HT1080 (cell line): ENCODE measurements at regions not wholly inside any gene's neighbourhood (a gene's known extent, or its start where the extent isn't known, plus 50 kb on each side); places are given as distances from the start of the nearest gene placed in this dataset.
A peak's percentile ranks its signal among the peaks of the same experiment; 100 is the strongest.
"Not testable (repeated sequence)": the region's sequence is repeated elsewhere in the genome, so short reads cannot be mapped to it uniquely, and the experiment has no call there.

ENCODE experiments used
- DNase-seq: peaks from one replicate; pipeline ENCODE4 v3.0.0-alpha.2; 2015; ENCODE audit warnings: low read depth

DNA sequence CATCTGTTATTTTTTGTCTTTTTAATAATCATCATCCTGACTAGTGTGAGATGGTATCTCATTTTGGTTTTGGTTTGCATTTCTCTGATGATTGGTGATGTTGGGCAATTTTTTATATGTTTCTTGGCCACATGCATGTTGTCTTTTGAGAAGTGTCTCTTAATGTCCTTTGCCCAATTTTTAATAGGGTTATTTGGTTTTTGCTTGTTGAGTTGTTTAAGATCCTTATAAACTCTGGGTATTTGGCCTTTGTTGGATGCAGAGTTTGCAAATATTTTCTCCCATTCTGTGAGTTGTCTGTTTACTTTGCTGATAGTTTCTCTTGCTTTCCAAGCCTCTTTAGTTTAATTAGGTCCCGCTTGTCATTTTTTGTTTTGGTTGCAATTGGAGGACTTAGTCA is 152.1 kb upstream of the MED14 start:
- no peak for DNase-seq

DNA sequence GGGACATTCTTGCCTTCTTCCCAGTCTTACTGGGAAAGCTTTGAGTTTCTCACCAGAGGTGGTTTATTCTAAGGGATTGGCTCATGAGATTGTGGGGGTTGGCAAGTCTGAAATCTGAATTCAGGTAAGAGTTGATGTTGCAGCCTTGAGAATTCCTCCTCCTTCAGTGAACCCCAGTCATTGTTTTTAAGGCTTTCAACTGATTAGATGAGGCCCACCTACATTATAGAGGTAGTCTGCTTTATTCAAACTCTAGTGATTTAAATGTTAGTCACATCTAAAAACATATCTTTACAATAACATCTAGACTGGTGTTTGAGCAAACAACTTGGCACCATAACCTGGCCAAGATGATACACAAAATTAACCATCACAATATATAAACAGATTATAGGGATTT is 156.5 kb upstream of the MED14 start:
- no peak for DNase-seq

DNA sequence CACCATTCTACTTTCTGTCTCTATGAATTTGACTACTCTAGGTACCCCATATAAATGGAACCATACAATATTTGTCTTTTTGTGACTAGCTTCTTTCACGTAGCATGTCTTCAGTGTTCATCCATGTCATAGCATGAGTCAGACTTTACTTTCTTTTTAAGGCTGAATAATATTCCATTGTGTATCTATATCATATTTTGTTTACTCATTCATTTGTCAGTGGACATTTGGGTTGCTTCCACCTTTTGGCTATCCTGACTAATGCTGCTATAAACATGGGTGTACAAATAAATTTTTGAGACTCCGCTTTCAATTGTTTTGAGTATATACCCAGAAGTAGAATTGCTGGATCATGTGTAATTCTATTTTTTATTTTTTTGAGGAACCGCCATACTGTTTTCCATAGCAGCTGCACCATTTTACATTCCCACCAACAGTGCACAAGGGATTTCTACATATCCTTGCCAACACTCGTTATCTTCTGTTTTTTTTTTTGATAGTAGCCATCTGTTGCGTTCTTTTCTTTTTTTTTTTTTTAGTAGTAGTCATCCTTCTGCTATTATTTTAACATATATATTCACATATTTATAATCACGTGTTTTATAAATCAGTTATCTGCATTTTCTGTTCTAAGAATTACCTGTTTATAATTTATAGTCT is 158.0 kb upstream of the MED14 start:
- no peak for DNase-seq

DNA sequence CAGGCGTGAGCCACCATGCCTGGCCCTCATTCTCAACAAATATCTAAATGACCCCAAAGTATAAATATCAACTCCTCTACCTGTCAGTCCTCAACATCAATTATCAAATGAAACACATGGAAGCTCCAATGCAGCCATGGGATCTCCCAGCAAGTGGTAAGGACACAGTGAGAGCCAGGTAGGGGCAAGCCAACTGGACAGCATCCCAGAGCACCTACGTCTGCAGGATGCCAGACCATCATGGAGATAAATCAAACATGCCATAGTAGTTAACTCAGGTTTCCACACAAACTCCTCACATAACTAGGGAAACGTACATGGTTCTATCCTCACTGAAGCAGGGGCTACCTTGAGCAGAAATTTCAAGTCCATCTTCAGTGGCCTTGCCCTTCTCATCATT is 159.9 kb upstream of the MED14 start:
- no peak for DNase-seq

DNA sequence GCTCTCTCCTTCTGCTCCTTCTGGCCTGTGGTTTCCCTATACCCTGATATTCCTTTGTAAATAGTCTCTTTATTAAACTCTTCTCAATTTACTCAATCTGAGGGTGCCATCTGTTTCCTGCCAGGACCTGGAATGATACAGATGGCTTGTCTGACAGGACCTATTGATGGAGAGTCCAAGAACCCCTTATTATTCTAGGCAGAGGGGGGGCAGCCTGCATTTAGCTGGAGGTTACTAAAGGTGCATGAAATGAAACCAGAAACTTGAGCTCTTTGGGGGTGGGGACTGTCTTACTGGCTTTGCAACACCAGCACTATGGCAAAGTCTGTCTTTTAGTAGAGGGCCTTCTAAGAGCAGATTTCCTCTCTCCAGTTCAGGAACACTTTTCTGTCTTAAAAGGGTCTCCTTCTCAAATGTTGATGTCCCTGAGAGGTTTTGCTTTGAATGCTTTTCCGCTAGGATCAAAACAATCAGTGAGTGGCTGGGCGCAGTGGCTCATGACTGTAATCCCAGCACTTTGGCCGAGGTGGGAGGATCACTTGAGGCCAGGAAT is 162.5 kb upstream of the MED14 start:
- no peak for DNase-seq

DNA sequence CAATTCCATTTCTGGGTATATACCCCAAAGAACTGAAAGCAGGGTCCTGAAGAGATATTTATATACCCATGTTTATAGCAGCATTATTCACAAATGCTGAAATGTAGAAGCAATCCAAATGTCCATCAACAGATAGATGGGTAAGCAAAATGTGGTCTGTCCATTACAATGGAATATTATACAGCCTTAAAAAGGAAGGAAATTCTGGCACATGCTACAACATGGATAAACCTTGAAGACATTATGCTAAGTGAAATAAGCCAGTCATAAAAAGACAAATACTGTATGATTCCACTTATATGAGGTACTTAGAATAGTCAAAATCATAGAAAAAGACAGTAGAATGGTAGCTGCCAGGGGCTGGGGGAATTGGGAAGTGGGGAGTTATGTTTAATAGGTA is 169.4 kb upstream of the MED14 start:
- DNase-seq, result not testable (repeated sequence)

DNA sequence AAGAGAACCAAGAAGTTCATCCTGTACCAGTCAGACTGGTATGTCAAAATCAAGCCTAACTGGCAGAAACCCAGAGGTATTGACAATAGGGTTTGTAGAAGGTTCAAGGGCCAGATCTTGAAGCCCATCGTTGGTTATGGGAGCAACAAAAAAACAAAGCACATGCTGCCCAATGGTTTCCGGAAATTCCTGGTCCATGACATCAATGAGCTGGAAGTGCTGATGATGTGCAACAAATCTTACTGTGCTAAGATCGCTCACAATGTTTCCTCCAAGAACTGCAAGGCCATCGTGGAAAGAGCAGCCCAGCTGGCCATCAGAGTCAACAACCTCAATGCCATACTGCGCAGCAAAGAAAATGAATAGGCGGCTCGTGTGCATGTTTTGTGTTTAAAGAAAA is 172.7 kb upstream of the MED14 start:
- DNase-seq, result peak; percentile 70

DNA sequence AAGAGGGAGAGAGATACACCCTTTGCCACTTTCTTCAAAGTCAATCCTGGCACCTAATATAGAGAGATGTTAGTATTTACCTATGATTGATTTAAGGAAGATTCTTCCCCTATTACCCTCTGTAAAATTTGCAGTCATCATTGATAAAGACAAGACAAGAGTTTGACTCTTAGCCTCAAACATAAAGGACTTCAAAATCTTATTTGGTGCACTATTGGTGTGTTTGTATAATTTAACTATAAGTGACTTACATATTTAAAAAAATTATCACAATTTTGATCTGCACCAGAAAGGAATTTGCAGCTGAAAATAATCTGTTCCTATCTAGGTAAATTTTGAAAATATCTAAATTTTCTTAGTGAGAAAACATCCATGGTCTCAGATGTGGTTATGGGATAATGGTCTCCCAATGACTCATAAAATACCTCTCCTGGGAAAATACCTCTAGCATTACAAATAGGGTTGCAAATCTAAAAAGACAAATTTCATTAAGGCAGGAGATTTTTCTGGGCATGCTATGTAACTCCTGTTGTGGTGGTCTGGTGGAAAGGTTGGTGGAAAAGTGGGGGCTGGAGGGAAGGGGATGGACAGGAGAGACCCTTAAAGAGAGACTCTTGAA is 173.6 kb upstream of the MED14 start:
- peak; percentile 80 for DNase-seq

DNA sequence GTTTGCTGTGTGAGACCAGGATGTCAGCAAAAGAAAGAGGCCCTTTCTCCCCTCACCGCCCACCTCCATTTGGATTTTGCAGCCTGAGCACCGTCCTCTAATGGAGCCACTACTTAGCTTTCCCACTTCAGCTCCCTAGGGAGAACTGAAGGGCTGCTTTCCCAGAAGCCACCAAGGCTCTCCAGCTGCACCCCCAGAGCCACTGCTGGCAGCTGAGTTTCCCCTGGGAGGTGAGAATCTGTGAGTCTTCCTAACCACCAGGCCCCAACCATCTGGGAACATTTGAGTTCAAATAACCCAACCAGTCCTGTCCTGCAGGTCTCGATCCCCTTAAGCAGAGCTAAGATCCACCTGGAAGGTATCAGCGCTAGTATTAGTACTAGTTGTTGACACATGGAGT is 173.1 kb upstream of the USP9X start:
- DNase-seq, result no peak

DNA sequence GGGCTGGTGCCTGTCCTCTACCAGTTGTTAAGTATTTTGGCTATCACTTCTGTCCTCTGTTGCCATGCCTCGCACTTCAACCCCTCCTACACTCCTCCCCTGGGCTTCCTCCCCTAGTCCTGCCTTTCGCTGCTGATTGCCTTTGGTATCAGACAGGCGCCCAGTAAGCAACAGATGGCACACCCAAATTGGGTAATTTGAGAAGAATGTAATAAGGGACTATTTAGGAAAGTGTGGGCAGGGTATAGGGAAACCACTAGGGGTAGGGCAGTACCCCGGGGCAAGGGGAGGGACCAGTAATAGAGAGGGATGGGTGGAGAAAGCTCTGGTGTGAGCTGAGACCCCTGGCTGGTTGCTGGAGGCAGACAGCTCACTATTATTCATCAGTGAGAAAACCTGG is 172.7 kb upstream of the USP9X start:
- no peak for DNase-seq

DNA sequence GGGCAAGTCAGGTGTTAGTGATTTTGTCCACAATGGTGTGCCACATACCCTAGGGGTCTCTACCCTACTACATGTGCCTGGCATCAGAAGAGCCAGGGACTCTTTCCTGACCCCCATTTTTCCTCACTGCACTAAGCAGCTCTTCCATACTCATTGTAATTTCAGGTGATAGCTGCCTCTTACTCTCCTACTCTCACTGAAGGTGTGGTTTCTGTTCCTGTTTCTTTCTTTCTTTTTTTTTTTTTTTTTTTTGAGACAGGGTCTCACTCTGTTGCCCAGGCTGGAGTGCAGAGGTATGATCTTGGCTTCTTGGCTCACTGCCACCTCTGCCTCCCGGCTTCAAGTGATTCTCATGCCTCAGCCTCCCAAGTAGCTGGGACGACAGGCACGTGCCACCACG is 164.9 kb upstream of the USP9X start:
- no peak for DNase-seq

DNA sequence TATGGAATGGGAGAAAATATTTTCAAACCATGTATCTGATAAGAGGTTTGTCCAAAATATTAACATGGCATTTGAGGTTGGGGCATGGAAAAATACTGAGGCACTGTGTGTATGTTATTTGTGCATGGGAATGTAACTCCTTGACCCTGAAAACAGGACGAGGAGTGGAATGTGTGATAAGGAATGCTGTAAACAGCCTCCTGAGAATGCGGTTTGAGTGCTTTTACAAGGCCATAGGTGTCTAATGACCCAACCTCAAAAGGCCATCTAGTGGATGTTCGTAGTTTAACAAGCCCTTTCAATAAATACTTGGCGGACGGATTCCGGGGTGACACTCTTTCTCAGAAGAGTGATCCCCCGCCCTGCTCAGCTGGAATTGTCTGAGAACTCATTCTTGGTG is 162.9 kb upstream of the USP9X start:
- peak; percentile 70 for DNase-seq

DNA sequence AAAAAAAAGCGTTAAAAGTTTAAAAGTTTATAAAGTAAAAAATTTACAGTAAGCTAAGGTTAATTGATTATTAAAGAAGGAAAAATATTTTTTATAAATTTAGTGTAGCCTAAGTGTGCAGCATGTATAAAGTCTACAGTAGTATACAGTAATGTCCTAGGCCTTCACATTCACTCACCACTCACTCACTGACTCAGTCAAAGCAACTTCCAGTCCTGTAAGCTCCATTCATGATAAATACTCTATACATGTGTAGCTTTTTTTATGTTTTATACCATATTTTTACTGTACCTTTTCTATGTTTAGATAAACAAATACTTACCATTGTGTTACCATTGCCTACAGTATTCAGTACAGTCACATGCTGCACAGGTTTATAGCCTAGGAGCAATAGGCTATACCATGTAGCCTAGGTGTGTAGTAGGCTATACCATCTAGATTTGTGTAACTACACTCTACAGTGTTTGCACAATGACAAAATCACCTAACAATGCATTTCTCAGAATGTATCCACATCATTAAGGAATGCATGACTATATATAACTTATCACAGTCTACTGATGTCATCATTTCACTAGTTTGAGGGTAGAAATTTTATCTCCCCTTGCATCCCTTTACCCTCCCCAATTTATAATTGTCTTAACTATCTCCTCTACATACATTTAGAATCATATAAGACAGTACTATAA is 158.4 kb upstream of the USP9X start:
- peak; percentile 38 for DNase-seq

DNA sequence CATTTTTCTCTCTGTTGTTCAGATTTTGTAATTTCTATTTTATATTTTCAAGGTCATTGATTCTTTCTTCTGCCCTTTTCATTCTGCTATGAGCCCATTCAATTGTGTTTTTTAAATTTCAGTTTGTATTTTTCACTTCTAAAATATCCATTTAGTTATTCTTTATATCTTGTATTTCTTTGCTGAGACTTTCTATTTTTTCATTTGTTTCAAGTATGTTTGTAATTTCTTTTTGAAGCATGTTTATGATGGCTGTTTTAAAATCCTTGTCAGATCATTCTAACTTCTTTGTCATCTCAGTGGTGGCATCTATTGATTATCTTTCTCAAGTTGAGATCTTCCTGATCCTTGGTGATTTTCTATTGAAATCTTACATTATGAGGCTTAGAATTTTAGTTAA is 157.2 kb upstream of the USP9X start:
- DNase-seq, result no peak

DNA sequence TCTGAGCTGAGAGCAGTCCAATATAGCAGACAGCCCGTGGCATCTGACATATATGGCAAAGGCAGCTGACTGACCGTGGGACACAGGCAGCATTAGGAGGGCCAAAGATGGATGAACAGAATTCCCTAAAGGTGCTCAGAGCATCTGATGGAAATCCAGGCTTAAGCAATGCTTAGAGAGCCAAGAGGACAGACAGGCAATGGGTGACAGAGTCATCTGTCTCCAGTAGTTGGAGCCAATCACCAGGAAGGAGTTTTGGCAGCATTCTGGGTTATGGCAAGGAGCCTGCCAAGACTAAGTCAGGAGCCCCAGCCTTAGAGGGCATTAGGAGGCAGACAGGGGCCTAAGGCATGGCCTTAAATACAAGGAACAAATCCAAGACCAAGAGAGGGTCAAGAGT is 153.3 kb upstream of the USP9X start:
- DNase-seq, result no peak

DNA sequence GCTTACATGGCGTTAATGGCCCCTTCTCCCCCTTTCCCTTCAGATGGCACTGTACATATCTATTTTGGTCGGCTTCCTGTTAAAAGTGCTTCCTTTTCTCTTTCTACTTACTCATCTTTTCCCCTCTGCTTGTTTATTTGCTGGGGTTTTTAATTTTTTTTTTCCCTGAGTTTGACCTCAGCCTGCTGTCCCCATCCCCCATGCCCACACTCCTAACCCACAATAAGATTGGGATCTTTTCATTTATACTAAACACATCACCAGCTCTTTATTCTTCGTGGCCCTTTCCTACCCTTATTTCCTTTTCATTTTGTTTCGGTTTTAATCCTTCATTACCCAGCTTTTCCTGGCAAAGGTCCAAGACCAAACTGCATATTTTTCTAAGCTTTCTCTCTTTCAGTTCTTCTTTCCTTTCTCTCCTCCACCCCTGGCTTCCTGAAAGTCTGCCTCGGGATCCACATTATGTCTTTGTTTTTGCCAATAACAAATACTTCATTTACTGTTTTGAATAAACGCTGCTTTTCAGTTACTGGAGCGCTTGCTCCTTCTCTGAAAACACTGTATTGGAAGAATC is 152.0 kb upstream of the USP9X start:
- DNase-seq, result peak; percentile 21

DNA sequence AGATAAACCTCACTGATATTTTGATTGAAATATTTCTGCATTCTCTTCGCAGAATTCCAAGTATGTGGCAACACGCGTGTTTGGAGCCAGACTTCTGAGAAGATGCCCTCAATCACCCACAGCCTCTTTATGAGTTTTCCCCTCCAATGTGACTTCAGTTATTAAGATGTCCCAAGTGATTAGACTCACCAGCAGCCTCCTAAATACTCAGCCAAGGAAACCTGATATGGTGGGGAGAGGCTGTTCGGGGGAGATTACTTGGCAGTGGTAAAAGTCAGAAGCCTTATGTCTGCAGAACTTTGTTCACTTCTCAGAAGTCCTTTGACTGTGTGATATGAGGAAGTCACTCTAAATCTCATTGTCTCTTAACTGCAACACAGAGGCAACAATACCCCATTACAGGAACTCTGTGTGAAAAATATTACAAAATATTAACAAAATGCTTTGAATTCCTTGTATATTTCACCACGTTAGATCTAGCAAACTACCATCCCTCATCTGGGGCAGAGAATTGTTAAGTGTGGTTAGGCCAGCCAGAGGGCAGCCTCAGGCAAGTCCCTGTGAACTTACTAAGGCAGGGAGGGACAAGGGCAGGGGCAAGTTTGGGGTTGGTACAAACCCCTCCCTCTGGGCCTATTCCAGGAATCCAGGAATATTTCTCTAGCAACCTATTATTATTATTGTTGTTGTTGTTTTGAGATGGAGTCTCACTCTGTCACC is 151.4 kb upstream of the USP9X start:
- DNase-seq, result peak; percentile 30

DNA sequence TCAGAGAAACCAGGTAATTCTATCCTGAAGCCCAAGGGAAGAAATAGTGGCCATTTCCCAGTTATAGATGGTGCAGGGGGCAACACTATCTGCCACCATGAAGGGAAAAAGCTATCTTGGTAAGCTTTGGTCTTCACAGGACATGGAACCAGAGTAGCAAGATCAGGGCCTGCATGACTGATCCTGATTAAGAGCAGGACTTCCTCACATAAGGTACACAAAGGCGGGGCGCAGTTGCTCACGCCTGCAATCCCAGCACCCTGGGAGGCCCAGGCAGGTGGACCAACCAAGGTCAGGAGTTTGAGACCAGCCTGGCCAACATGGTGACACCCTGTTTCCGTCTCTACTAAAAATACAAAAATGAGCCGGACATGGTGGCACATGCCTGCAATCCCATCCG is 148.4 kb upstream of the USP9X start:
- DNase-seq, result no peak

DNA sequence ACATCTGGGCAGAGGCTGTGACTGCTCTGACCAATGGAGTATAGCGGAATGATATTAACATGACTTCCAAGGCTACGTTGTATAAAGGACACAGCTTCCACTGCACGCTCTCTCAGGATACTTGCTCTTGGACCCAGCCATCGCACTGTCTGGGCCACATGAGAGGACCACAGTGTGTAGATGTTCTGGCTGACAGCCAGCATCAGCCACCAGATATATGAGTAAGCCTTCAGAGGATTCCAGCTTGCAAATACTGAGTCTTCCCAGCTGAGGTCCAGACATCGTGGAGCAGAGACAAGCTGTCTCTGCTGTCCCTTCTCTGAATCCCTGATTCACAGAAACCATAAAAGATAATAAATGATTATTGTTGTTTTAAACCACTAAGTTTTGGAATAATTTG is 146.8 kb upstream of the USP9X start:
- DNase-seq, result peak; percentile 33

DNA sequence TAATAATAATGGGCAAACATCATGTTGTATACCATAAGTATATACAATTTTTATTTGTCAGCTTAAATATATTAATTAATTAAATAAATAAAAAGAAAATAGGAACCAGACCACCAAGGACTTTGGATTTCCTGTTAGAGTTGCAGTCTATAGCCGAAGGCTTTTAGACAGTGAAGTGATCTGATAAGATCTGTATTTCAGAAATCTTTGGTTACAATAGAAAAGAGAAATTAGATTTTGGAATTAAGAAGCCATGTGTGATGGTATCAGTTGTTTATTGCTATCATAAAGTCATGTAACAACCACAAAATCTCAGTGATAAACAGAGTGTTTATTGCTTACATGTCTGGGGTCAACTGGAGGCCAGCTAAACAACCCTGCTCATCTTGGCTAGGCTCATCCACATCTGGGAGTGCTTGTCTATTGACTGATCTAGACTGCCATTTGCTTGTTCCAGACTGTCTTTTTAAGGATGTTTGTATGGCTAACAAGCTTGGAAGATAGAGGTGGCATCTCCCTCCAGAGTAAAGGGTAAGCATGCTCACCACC is 142.1 kb upstream of the USP9X start:
- DNase-seq, result no peak

DNA sequence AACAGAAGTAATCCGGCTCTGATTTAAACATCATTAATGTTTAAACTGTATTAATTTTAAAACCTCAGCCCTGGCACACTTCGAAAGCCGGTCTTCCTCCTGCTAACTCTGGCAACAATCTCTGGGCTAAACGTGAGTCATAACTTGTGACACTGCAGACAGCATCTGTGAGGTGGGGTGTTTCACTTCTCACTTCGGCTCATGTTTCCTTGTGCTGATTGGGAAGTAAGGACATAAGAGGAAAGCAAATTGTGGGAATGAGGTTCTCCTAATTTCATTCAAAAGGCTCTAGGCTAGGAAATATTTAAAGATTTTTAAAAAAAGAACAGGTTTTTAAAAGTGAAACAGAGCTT is 139.9 kb upstream of the USP9X start:
- DNase-seq, result peak; percentile 79
